ENCODE measurements at regions not wholly inside any gene's neighbourhood (a gene's known extent, or its start where the extent isn't known, plus 50 kb on each side); places are given as distances from the start of the nearest gene placed in this dataset.

- no peak for TF ChIP-seq CTCF (IDR thresholded peaks at IDR 0.05; ENCODE audit: low read depth, low read length, poor library complexity, severe bottlenecking)
- no peak for TF ChIP-seq EZH2phosphoT487 (IDR thresholded peaks at IDR 0.05; ENCODE audit: borderline replicate concordance, low read length)
Observed at GRCh38 chr18:46246101-46246500, 141.9 kb downstream of the HAUS1 start.

Data from DOHH2 (cell line).